IPS DF 4.7 (cell line): ENCODE measurements at regions not wholly inside any gene's neighbourhood (a gene's known extent, or its start where the extent isn't known, plus 50 kb on each side); places are given as distances from the start of the nearest gene placed in this dataset.

Source experiments
- DNase-seq: peaks from one replicate; pipeline ENCODE4 v3.0.0-alpha.2; 2013; ENCODE audit warnings: low spot score; ENCODE audit errors: extremely low read depth

DNA sequence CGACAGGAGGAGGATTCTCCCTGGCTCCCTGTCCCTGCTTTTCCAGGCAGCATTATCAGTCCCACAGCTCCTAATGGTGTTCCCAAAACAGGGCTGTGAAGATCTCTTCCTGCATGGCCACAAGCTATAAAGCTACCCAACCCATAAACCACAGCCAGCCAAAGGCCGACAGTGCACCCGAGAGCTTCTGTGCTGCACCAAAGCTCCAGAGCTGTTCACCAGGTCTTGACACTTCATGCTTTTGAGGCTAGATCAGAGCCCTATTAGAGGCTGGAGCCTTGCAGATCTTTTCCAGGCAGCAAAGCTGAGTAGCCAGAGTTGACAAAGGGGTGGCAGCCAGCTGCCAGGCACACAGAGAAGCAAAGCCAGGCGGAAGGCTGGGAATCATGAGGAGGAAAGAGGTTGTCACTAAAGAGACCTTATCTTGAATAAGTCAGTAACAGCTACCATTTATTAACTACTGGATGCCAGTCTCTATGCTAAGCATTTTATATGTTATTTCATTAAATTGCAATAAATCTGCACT lies 180.4 kb downstream of the KATNAL1 start:
- no peak for DNase-seq

DNA sequence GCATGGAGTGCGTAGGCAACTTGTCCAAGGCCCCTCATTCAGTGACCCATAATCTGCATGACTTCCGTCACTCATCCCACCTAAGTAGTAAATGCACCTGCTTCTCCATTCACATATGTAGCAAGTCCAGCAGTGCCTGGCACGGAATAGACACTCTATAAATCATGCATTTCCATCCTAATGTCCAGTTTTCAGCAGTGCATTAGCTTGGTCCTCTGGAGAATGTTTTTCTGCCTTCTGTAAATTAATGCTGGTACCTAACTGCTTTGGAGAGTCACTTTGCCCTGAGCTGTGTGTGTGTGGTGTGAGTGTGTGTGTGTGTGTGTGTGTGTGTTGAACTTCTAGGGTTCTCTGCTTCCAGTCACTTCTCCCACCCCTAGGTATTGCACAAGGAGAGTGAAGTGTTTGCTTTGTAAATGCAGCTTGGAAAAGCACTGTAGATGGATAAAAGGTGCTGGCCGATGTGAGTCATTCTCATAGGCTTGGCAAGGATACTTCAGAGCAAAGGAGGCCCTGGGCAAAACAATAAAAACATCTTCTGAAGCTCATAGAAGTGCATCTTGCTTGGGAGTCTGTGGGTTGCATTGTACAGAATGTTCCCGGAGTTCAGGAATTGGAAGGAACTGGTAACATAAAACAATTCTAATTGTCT lies 181.8 kb downstream of the KATNAL1 start:
- DNase-seq = no peak

DNA sequence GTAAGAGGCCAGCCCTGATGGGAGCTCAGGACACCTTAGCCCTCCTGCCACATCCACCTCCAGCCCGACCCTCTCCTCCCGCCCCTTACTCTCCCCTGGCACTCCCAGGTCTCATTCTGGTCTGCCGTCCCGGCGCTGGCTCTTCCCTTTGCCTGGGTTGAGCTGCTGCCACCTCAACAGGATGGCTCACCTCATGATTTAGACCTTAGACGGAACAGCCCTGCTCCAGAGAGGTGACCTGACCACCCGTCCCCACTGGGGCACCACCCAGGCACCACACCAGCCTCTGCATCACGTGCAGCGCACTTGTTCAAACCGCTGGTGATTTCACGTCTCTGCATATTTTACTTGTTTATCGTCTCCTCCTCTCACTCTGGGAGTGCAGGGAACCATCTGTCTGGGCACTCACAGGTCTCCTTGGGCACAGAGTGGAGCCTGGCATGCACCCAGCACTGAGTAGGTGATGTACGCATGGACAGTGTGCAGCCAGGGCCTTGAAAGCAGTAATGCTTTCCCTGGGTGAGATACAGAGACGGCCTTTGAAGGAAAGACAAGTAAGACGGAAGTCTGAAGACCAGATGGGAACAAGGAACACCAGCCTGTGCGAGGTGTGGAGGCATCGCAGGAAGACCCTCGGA lies 183.1 kb downstream of the KATNAL1 start:
- no peak for DNase-seq

DNA sequence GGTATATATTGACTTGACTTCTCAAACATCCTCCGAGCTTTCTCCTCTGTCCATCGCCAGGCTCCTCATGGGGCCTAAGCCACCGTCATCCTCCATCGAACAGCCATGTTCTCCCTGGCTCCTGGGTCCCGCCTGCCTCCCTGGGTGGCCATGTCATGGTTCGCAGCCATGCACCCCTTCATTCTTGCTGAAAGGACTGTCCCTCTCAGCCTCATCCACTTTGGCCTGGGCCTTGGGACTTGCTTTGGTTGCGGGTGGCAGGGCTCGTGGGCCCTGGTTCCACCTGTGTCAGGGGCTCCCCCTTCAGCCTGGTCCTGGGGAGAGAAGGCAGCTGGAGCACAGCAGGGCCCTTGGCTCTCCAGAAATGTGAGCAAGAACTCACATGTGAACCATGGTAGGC lies 183.8 kb downstream of the KATNAL1 start:
- DNase-seq = no peak

DNA sequence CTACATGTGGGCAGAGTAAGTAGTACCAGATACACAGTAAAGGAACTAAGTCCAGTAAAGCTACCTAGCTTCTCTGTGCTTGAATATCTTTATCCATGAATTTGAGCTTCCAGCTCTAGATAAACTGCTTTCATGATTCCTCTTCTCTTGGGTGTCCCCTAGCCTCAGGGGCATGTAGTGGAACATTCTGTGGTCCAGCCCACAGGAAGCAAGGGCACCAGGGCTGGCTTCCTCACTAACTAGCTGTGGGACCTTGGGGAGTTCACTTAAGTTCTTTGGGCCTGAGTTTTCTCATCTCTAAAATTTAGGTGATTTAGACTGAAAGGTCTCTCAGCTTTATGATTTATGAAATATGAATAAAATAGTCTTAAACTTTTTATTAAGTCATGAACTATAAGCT lies 185.7 kb downstream of the KATNAL1 start:
- DNase-seq = no peak

DNA sequence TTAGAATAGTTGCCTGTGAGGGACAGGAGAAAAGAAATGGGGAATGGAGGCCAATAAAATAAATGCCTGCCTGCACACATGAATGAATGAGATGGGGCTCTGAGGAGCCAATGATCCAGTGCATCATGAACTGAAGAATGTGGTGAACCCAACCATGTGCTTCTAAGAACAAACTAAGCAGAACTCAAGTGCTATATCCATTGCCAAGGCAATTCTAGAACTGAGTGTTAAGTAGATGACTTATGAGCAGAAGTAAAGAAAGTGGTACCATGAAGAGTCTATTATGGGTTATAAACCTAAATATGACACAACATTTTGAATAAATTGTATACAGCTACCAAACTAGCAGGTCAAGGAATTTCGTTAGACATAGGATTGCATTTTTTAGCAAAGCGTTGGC lies 186.1 kb downstream of the KATNAL1 start:
- no peak for DNase-seq

DNA sequence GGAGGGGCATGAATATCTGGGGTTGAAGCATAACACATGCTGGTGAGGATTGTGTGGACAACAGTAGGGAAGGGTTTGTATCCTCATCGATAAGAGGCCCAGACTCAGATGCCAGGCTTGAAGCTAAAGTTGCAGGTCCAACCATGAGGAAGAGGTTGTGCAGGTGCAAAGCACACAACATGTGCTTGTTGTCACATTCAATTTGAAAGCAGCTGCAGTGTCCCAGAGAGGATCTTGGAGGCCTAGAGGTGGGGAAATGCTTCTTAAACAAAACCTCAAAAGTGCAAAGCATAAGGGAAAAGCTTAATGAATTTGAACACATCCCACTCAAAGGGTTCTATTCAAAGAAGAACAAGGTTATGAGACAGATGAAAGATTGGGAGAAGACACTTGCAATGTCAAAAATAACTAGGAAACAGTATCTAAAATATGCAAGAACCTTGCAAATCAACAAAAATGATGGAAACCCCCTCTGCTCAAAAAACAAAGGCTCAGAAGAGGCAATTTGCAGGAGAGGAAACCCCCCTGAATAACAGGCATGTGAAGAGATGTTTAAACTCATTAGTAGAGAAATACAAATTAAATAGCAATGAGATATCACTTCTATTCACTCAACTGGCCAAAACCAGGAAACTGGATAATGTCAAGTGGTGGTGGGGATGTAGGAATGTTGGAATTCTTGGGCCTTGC lies 187.1 kb downstream of the KATNAL1 start:
- no peak for DNase-seq

DNA sequence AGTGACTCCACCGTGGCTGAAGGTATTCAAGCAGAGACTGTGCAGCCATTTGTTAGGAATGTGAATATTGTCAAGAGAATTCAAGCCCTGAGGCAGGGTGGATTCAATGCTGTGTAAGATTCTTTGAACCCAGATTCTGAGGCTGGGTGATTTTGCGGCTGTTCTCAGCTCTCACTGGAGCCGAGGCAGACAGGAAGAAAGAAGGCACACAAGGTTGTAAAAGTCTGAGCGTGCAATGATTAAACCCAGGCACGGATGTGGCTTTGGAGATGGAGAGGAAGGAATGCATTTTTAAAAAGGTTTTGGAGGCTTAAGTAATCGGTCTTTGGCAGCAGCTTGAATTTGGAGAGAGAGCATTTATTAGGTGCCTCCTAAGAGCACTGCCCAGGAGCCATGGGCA lies 187.9 kb downstream of the KATNAL1 start:
- no peak for DNase-seq

DNA sequence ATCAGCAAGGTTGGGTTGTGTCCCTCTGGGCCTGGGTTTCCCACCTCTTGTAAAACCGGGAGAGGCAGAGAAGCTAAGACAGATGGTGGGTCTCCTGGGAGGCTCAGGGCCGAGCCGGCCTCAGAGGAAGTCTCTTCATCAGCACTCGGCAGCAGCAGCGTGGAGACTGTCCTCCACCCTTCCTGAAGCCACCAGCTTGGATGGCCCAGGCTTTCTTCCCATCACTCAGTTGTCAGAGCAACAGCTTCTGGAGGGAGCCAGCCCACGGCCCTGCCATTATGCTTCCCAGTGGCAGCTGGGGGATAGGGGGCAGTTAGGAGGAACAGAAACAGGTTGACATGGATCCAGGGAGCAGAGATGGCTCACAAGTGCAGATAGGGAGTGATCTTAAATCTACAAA lies 191.0 kb downstream of the KATNAL1 start:
- no peak for DNase-seq

DNA sequence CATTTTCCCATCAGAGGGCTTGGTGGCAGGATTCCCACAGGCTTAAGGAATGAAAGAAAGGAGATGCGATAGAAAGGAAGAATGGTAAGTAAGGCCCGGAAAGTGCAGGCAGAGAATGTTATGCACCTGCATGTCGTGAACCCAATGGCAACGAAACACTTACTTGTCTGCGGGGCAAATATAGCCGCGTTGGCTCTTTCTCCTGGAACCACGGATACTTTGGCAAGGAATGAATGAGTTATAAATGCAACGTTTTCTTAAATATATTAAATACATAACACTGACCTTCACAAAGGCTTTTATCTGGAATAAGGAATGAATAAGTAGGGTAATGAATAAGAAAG lies 192.1 kb downstream of the KATNAL1 start:
- DNase-seq = no peak

DNA sequence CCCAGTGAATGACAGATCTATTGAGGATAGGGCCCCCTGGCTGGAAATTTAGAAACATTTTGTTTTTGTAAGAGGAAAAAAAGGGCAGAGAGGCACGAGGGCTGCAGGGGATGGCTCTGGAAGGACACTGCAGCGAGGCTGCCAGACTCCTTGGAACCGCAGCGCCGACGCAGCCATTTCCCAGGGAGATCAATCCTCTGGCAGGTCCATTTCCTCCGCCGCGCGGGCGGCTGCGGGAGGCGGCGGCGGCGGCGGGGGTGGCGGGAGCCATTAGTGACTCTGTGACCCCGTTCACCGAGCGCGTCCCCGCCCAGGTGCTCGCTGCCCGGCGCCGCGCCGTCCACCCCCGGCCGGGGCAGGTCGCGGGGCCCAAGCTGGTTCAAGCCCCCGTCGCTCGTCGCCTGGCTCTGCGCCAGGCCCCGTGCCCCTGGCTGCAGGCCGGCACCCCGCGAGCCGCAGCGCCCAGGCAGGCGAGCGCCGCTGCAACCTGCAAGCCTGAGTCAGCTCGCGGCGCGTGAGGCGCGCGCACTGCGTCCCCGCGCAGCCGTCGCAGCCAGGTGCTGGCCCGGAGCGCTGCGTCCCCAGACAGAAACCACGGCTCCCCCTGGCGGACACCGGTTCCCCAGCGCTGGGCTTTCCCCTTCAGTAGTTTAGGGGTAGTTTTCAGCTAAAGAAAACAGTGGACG lies 192.6 kb downstream of the KATNAL1 start:
- DNase-seq = peak; percentile 71

DNA sequence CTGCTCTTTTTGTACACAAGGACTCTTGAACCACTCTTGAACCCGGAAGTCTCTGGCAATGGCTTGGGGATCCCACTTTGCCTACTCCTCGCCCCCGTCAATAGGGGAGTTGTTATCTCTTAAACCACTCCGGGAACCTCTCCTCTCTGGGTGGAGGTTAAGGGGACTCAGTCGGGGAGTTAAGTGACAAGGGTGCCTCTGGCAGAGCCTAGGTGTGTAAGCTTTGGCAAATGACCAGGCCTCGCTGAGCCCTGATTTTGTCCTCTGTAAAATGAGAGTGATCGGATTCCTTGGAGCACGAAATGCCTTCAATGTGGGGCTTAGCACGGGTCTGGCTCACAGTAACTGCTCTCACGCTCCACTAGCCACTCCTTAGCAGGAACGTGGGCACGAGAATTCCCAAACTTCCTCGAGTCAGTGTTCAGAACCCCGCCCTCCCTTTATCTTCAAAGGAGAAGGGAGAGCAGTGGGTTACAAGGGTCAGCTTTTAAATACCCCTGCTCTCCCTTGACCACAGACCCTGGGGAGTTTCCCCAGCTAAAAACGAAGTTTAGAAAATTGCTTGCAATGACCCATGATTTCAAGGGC lies 193.3 kb downstream of the KATNAL1 start:
- no peak for DNase-seq

DNA sequence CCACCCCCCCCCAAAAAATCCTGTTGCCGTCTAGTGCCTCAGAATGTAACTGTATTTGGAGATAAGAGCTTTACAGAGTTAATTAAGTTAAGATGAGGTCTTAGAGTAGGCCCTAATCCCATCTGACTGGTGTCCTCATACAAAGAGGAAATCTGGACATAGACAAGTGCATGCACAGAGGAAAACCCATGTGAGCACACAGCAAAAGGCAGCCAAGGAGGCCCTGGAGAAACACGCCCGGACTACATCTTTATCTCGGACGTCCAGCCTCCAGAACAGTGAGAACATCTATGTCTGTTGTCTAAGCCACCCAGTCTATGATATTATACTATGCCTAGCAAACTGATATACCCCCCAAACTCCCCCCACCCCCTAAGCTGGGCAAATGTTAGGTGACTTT lies 193.8 kb downstream of the KATNAL1 start:
- no peak for DNase-seq

DNA sequence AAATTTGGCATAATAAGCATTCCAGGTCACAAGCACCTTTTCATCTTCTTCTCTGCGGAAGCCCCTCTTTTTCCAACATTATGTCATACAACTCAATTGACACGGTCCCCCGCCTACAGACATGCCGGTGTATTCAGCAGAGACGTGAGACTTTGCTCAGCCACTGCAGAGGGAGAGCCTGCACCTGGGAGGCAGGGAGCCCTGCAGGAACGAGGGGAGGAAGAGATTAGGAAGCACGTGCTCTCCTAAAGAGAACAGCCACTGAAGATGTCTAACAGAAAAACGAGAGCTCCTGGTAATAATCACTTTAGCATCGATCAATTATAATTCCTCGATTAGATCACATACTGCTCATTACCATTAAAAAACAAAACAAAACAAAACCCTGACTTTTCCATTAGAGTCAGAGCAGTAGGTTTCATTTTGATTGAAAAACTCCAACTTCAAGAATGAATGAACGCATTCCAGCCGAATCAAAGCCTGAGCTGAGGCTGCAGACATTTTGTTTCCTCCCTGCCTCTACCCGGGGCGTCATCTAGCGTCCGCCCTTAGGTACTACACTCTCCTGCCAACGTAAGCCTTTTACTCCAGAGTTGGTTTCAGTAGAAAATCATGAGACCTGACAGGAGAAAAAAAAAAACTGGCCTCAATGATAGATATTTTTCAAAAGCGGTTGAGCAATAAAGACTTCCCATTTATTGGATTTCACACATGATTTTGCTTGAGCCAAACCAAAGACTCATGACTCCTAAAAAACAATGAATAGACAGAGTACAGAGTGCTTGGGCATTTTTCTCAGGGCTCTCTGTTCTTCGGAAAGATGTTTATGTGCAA lies 194.5 kb downstream of the KATNAL1 start:
- no peak for DNase-seq

DNA sequence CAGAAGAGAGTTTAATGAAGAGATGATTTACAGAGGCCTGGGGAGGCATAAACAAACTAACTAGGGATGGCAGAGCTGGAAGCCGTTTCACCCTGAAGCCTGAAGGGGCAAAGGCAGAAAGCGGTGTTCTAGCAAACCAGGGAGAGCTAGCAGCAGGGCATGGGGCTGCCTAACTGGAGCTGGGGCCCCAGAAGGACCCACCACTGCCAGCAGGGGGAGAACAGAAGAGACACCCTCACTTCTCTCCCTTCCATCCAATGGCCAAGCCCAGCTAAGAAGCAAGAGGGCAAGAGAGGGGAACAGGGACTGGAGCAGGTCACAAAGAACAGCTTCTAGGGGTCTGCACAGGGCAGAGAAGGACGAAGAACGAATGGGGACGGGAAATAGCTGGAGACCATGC lies 195.5 kb downstream of the KATNAL1 start:
- no peak for DNase-seq

DNA sequence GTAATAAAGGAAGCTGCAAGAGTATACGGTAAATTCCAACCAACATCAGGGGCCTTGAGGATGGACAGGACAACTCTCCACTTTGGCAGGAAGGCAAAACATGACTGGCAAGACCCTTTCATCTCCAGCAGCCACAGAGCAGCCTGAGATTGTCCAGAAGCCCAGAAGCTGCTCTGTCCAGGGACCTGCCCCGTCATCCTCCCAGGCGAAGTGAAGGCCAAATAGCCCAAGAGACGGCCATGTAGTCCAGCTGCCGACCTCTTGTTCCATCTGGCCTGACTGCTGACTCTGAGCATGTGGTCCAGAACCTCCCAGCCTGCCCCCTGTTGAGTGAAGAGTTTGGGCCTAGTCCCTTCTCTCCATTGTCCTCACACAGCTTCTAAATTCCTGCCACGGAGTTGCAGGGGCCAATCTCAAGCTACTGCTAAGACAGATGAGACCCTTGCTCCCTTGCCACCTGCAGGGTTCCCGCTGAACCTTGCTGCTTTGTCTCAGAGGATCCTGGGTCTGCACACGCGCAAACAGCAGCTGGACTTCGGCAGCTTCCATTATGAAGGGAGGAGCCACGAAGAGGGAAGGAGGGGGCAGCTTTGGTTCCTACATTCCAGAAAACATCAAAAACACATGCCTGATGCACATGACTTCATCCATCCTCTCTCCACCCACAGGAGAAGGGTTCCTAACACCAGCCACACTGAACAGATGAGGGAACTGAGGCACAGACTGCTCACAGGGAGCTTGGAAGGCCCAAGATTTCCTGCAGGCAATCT lies 196.9 kb downstream of the KATNAL1 start:
- no peak for DNase-seq

DNA sequence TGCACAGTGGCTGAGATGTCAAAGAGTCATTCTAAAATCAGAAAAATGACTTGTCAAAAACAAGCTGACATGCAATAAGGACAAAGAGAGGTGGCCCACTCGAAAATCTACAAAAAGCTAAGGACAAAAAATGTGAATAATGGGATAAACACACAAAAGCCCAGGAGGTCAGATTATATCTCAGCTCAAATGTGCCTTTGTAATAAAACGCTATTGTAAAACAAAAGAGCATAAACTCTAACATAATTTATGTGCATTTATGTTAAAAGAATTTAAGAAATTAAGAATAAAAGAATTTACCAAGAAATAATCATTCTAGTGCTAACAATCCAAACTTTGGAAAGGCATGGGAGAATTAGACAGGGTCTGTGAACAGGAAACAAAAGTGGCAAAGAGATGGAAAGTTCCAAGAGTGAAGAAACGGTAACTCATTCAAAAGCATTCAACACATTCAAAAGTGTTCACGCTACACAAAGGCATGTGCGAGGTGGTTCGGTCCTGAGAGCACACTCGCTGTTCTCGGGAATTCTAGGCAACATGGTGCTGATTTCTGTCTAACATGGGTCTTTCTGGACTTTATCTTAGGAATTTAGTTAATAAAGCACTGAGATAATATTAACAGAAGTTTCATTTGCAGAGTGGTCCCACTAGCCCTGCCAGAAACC lies 197.7 kb downstream of the KATNAL1 start:
- DNase-seq = no peak

DNA sequence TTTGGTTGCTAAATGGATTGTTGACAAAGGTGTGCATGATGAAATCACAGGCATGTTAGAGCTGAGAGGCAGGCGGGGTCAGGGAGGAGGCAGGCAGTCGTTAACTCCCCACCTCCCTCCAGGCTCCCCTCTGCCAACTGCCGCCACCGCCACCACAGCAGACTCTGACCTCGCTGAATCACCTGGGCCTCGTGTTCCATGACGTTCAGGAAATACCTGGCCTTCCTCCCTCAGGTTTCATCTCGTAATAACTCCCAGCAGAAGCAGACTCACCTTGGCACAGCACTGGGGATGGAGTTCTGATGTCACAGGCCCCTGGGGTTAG lies 198.5 kb downstream of the KATNAL1 start:
- DNase-seq = no peak

DNA sequence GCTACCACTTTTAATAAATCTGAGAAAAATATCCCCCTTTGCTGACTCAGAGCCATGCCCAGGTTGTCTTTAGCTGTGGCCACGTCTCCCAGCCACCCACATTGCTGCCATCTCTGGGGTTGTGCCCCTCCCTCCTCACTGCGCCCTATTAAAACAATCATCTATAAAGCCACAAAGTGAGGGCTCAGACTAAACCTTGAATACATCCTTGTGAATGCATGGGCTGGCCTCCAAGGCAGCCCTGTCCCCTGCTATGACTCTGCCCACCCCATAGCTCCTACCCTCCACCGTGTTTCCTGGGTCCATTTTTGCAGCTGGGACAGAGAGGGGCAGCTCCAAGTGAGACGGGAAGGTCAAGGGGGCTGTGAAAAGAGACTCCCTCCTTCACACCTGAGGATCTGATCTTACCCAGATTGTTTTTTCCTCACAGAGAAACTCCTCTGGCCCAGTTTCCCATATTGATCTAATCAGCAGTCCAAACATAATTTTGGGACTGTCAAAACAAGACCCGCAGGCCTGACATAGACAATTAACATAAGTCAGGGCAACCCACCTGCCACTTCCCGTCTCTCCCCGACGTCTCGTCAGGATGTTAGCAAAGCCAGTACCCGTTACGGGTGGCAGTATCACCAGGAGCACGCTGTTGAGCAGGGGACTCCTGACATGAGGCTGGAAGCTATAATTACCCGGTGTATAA lies 199.0 kb downstream of the KATNAL1 start:
- no peak for DNase-seq
